GM12892 (cell line): ENCODE measurements at regions not wholly inside any gene's neighbourhood (a gene's known extent, or its start where the extent isn't known, plus 50 kb on each side); places are given as distances from the start of the nearest gene placed in this dataset.

ENCODE experiments used
- POLR2A ChIP-seq: IDR thresholded peaks from 2 replicates; pipeline ENCODE4 v1.6.1; 2011; ENCODE audit warnings: low read depth, low read length, control low read depth
- POLR2AphosphoS5 ChIP-seq: IDR thresholded peaks from 2 replicates; pipeline ENCODE4 v1.6.1; 2011; ENCODE audit warnings: low read depth, low read length, control low read depth
- TAF1 ChIP-seq: IDR thresholded peaks from 2 replicates; pipeline ENCODE4 v1.6.1; 2011; ENCODE audit warnings: low read depth, mild to moderate bottlenecking, control low read depth, low read length, borderline replicate concordance

- TF ChIP-seq POLR2A (no peak), TAF1 (no peak), POLR2AphosphoS5 (no peak)
These were observed 83.0 kb upstream of the DCLK2 start for GRCh38 chr4:149995134-149995756.
